ENCODE measurements at regions not wholly inside any gene's neighbourhood (a gene's known extent, or its start where the extent isn't known, plus 50 kb on each side); places are given as distances from the start of the nearest gene placed in this dataset.

- H2AFZ ChIP-seq: peak overlapping the region; percentile 47; the same call in 1 of the 2 replicates
- Mint-ChIP-seq H3K4me3 (no peak overlapping the region), H3K27ac (no peak overlapping the region)
Observed at GRCh38 chr13:80577926-80578670, 237.2 kb upstream of the SPRY2 start.

GRCh38 chr13:80577285-80577684 lies 236.4 kb upstream of the SPRY2 start:
- Histone ChIP-seq H3K79me2 (replicated peaks; ENCODE audit: insufficient read depth) (no peaks in the 10 kb centered on the region), H4K20me1 (replicated peaks; ENCODE audit: insufficient read depth) (no peaks in the 10 kb centered on the region), H3K4me2 (no peak overlapping the region), H3K27me3 (ENCODE audit: insufficient read depth) (no peaks in the 10 kb centered on the region), H3K4me3 (no peak overlapping the region), H3K27ac (ENCODE audit: low read depth) (no peak overlapping the region), H2AFZ (peak overlapping the region; percentile 47; the same call in 1 of the 2 replicates), H3K4me1 (ENCODE audit: insufficient read depth) (peaks cover 17% of the 10 kb centered on the region), H3K9me2 (ENCODE audit: insufficient read depth) (peaks cover under 1% of the 10 kb centered on the region), H3F3A (replicated peaks; ENCODE audit: low read depth) (no peaks in the 10 kb centered on the region), H3K36me3 (ENCODE audit: insufficient read depth) (no peaks in the 10 kb centered on the region)
- Mint-ChIP-seq H3K9me3 (peaks cover 25% of the 10 kb centered on the region), H3K27me3 (ENCODE audit: insufficient read depth, low read depth, poor library complexity) (peaks cover 3% of the 10 kb centered on the region), H3K36me3 (ENCODE audit: low read depth) (peaks cover 20% of the 10 kb centered on the region; the same call in 2 of the 3 replicates), H3K4me1 (peaks cover 7% of the 10 kb centered on the region; the same call in 2 of the 3 replicates), H3K4me3 (no peak overlapping the region), H3K27ac (peak overlapping the region; percentile 29; the same call in 1 of the 2 replicates)
- peak; percentile 63 for ATAC-seq
- TF ChIP-seq, protein P1, sequence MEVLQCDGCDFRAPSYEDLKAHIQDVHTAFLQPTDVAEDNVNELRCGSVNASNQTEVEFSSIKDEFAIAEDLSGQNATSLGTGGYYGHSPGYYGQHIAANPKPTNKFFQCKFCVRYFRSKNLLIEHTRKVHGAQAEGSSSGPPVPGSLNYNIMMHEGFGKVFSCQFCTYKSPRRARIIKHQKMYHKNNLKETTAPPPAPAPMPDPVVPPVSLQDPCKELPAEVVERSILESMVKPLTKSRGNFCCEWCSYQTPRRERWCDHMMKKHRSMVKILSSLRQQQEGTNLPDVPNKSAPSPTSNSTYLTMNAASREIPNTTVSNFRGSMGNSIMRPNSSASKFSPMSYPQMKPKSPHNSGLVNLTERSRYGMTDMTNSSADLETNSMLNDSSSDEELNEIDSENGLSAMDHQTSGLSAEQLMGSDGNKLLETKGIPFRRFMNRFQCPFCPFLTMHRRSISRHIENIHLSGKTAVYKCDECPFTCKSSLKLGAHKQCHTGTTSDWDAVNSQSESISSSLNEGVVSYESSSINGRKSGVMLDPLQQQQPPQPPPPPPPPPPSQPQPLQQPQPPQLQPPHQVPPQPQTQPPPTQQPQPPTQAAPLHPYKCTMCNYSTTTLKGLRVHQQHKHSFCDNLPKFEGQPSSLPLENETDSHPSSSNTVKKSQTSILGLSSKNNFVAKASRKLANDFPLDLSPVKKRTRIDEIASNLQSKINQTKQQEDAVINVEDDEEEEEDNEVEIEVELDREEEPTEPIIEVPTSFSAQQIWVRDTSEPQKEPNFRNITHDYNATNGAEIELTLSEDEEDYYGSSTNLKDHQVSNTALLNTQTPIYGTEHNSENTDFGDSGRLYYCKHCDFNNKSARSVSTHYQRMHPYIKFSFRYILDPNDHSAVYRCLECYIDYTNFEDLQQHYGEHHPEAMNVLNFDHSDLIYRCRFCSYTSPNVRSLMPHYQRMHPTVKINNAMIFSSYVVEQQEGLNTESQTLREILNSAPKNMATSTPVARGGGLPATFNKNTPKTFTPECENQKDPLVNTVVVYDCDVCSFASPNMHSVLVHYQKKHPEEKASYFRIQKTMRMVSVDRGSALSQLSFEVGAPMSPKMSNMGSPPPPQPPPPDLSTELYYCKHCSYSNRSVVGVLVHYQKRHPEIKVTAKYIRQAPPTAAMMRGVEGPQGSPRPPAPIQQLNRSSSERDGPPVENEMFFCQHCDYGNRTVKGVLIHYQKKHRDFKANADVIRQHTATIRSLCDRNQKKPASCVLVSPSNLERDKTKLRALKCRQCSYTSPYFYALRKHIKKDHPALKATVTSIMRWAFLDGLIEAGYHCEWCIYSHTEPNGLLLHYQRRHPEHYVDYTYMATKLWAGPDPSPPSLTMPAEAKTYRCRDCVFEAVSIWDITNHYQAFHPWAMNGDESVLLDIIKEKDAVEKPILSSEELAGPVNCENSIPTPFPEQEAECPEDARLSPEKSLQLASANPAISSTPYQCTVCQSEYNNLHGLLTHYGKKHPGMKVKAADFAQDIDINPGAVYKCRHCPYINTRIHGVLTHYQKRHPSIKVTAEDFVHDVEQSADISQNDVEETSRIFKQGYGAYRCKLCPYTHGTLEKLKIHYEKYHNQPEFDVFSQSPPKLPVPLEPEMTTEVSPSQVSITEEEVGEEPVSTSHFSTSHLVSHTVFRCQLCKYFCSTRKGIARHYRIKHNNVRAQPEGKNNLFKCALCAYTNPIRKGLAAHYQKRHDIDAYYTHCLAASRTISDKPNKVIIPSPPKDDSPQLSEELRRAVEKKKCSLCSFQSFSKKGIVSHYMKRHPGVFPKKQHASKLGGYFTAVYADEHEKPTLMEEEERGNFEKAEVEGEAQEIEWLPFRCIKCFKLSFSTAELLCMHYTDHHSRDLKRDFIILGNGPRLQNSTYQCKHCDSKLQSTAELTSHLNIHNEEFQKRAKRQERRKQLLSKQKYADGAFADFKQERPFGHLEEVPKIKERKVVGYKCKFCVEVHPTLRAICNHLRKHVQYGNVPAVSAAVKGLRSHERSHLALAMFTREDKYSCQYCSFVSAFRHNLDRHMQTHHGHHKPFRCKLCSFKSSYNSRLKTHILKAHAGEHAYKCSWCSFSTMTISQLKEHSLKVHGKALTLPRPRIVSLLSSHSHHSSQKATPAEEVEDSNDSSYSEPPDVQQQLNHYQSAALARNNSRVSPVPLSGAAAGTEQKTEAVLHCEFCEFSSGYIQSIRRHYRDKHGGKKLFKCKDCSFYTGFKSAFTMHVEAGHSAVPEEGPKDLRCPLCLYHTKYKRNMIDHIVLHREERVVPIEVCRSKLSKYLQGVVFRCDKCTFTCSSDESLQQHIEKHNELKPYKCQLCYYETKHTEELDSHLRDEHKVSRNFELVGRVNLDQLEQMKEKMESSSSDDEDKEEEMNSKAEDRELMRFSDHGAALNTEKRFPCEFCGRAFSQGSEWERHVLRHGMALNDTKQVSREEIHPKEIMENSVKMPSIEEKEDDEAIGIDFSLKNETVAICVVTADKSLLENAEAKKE (CRISPR knock-in tag; IDR thresholded peaks at IDR 0.05): peak; percentile 74
- no peak for TF ChIP-seq ZNF331 (CRISPR knock-in tag; IDR thresholded peaks at IDR 0.05; ENCODE audit: low read depth)
- peak; percentile 17 to 42; a peak in 3 of 4 replicates for TF ChIP-seq CTCF (conservative IDR thresholded peaks at IDR 0.05; ENCODE audit: low read depth in 2 of 2)
- peak; percentile 47 for DNase-seq (ENCODE audit: low spot score)

More at GRCh38 chr13:80577926-80578670, 237.2 kb upstream of the SPRY2 start:
- Histone ChIP-seq H3K79me2 (replicated peaks; ENCODE audit: insufficient read depth) (no peaks in the 10 kb centered on the region), H3K9me2 (ENCODE audit: insufficient read depth) (peaks cover 4% of the 10 kb centered on the region), H3K27ac (ENCODE audit: low read depth) (no peak overlapping the region), H4K20me1 (replicated peaks; ENCODE audit: insufficient read depth) (no peaks in the 10 kb centered on the region), H3K4me2 (no peak overlapping the region), H3K4me3 (no peak overlapping the region), H3K36me3 (ENCODE audit: insufficient read depth) (no peaks in the 10 kb centered on the region), H3F3A (replicated peaks; ENCODE audit: low read depth) (no peaks in the 10 kb centered on the region), H3K27me3 (ENCODE audit: insufficient read depth) (no peaks in the 10 kb centered on the region), H3K4me1 (ENCODE audit: insufficient read depth) (peaks cover 17% of the 10 kb centered on the region)
- TF ChIP-seq CTCF (conservative IDR thresholded peaks at IDR 0.05; ENCODE audit: low read depth in 2 of 2): peak in 1 of 2 experiments; percentile 13; a peak in 1 of 4 replicates
- no peak for TF ChIP-seq ZNF331 (CRISPR knock-in tag; IDR thresholded peaks at IDR 0.05; ENCODE audit: low read depth)
- H3K9me3 Mint-ChIP-seq: peaks cover 29% of the 10 kb centered on the region
- DNase-seq (ENCODE audit: low spot score) (no peak), ATAC-seq (no peak)
- peaks cover 7% of the 10 kb centered on the region; the same call in 2 of the 3 replicates for H3K4me1 Mint-ChIP-seq
- H3K27me3 Mint-ChIP-seq (ENCODE audit: insufficient read depth, low read depth, poor library complexity): peaks cover 3% of the 10 kb centered on the region
- H3K36me3 Mint-ChIP-seq (ENCODE audit: low read depth): peaks cover 25% of the 10 kb centered on the region; the same call in 2 of the 3 replicates
